GM23338 (cell line): ENCODE measurements at regions not wholly inside any gene's neighbourhood (a gene's known extent, or its start where the extent isn't known, plus 50 kb on each side); places are given as distances from the start of the nearest gene placed in this dataset.

ENCODE experiments used
- CREB1 ChIP-seq: fragments of 250-450 bp; sonication (Bioruptor Pico); IDR thresholded peaks from 2 replicates; pipeline ENCODE4 v1.5.0; 2020; ENCODE audit warnings: low read depth, mild to moderate bottlenecking, moderate library complexity
- CTCF ChIP-seq, 2 experiments: fragments of 200-600 bp in 1 of 2; sonication (generic) in 1 of 2; conservative IDR thresholded peaks; 2 replicates each; pipeline versions ENCODE4 v1.5.1 to v1.6.1; 2016 to 2017; ENCODE audit warnings: antibody characterized with exemption in 2 of 2, low read depth in 2 of 2, mild to moderate bottlenecking in 2 of 2, moderate library complexity in 1 of 2
- EZH2 ChIP-seq: fragments of 200-600 bp; sonication (generic); IDR thresholded peaks from one replicate; pipeline ENCODE4 v1.8.0; 2017; ENCODE audit warnings: antibody characterized with exemption, mild to moderate bottlenecking, low read depth; ENCODE audit not compliant: unreplicated experiment
- EZH2phosphoT487 ChIP-seq: fragments of 200-600 bp; sonication (generic); IDR thresholded peaks from one replicate; pipeline ENCODE4 v1.8.1; 2018; ENCODE audit warnings: antibody characterized with exemption; ENCODE audit not compliant: unreplicated experiment
- JUNB ChIP-seq: IDR thresholded peaks from one replicate; pipeline ENCODE4 v1.6.1; 2016; ENCODE audit warnings: antibody characterized with exemption; ENCODE audit not compliant: unreplicated experiment
- POLR2AphosphoS5 ChIP-seq: IDR thresholded peaks from 2 replicates; pipeline ENCODE4 v1.6.1; 2016; ENCODE audit warnings: antibody characterized with exemption, low read depth
- REST ChIP-seq: IDR thresholded peaks from one replicate; pipeline ENCODE4 v1.6.1; 2018; ENCODE audit warnings: antibody characterized with exemption; ENCODE audit not compliant: unreplicated experiment
- TF ChIP-seq, protein P1 (sequence below): IDR thresholded peaks from 2 replicates; pipeline ENCODE4 v1.6.1; 2016; ENCODE audit warnings: antibody characterized with exemption

GRCh38 chr9:24879591-24879990 lies 333.9 kb upstream of the IZUMO3 start:
- TF ChIP-seq CTCF (conservative IDR thresholded peaks at IDR 0.05; ENCODE audit: low read depth in 2 of 2) (no peak), REST (no peak), EZH2 (no peak), POLR2AphosphoS5 (no peak), EZH2phosphoT487 (no peak), JUNB (no peak), CREB1 (CRISPR knock-in tag) (no peak)
- TF ChIP-seq, protein P1, sequence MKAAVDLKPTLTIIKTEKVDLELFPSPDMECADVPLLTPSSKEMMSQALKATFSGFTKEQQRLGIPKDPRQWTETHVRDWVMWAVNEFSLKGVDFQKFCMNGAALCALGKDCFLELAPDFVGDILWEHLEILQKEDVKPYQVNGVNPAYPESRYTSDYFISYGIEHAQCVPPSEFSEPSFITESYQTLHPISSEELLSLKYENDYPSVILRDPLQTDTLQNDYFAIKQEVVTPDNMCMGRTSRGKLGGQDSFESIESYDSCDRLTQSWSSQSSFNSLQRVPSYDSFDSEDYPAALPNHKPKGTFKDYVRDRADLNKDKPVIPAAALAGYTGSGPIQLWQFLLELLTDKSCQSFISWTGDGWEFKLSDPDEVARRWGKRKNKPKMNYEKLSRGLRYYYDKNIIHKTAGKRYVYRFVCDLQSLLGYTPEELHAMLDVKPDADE: no peak
